AG04450 (cell line): ENCODE measurements at regions not wholly inside any gene's neighbourhood (a gene's known extent, or its start where the extent isn't known, plus 50 kb on each side); places are given as distances from the start of the nearest gene placed in this dataset.
"Not testable (repeated sequence)": the region's sequence is repeated elsewhere in the genome, so short reads cannot be mapped to it uniquely, and the experiment has no call there.

Source experiments
- CTCF ChIA-PET: fragments of 300-600, 350-600 bp; formaldehyde crosslinking; extraction: SDS; loops from one replicate; lab custom pipeline; 2022; ENCODE audit warnings: antibody characterized with exemption, inconsistent platforms; lab: Charles Lee
- POLR2A ChIA-PET: fragments of 350-600 bp; formaldehyde crosslinking; extraction: SDS; loops from one replicate; lab custom pipeline; 2021; ENCODE audit warnings: antibody characterized with exemption, inconsistent platforms; lab: Yijun Ruan, JAX
- DNase-seq: peaks from one replicate; pipeline ENCODE4 v3.0.0-alpha.2; 2011; ENCODE audit warnings: low read depth, low spot score
- H3K27ac ChIP-seq: one replicate; pipeline ENCODE4 v1.5.1; 2012; ENCODE audit warnings: low read depth, low read length, control low read depth
- H3K27me3 ChIP-seq: one replicate; pipeline ENCODE4 v1.6.0; 2012; ENCODE audit warnings: low read length; ENCODE audit not compliant: control insufficient read depth, insufficient read depth
- H3K4me3 ChIP-seq: 2 replicates; pipeline ENCODE4 v1.5.1; 2011; ENCODE audit warnings: mild to moderate bottlenecking, low read depth, low read length, control low read depth
- H3K9me3 ChIP-seq: 2 replicates; pipeline ENCODE4 v1.5.1; 2012; ENCODE audit warnings: low read length; ENCODE audit not compliant: control insufficient read depth, insufficient read depth
- TF ChIP-seq, protein P1 (sequence below): IDR thresholded peaks from 2 replicates; pipeline ENCODE4 v1.5.1; 2011; ENCODE audit warnings: low read depth, low read length, control low read depth, inconsistent platforms

DNA sequence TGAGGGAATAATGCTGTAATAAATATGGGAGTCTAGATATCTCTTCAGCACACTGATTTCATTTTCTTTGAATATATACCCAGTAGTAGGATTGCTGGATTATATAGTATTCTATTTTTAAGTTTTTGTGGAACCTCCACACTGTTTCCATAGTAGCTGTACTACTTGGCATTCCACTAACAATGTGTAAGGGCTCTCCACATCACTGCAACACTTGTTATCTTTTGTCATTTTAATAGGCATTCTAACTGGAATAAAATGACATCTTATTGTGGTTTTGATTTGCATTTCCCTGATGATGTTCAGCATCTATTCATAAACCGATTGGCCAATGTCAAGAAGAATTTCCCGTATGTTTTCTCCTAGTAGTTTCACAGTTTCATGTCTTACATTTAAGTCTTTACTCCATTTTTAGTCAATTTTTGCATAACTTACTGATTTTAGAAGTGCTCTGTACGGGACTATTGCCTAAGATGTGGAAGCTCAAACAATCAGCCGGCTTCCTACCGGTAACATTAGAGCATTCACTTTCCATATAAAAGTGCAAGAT, 1078.8 kb downstream of the TAF11L14 start:
- TF ChIP-seq, protein P1, sequence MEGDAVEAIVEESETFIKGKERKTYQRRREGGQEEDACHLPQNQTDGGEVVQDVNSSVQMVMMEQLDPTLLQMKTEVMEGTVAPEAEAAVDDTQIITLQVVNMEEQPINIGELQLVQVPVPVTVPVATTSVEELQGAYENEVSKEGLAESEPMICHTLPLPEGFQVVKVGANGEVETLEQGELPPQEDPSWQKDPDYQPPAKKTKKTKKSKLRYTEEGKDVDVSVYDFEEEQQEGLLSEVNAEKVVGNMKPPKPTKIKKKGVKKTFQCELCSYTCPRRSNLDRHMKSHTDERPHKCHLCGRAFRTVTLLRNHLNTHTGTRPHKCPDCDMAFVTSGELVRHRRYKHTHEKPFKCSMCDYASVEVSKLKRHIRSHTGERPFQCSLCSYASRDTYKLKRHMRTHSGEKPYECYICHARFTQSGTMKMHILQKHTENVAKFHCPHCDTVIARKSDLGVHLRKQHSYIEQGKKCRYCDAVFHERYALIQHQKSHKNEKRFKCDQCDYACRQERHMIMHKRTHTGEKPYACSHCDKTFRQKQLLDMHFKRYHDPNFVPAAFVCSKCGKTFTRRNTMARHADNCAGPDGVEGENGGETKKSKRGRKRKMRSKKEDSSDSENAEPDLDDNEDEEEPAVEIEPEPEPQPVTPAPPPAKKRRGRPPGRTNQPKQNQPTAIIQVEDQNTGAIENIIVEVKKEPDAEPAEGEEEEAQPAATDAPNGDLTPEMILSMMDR: no peak
- ChIA-PET CTCF (no interaction called here), POLR2A (no interaction called here)
- Histone ChIP-seq H3K27me3 (no peaks in the 10 kb centered on the region), H3K9me3 (peaks cover 3% of the 10 kb centered on the region; the same call in 1 of the 2 replicates), H3K4me3 (no peak overlapping the region), H3K27ac (no peak overlapping the region)
- DNase-seq: no peak

DNA sequence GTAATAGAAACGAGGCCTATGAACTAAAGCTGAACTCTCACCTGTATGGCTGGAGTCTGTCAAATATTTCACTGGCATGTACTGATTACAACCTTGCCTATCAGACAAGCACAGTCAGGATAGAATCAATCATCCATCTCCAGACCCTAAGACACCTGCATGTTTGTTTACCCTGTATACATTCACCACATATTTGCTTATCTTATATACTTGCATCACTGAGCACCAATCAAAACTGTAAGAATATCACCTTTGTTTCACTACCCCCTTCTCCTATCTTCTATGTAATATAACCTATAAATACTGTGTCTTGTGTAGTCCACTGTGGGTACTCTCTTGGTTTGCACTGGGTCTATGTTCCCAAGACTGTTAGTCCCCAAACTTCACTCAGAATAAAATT, 1085.7 kb downstream of the TAF11L14 start:
- TF ChIP-seq, protein P1: no peak
- H3K27me3 ChIP-seq: no peaks in the 10 kb centered on the region
- DNase-seq: no peak
- CTCF ChIA-PET: no interaction called here
- peaks cover 3% of the 10 kb centered on the region; the same call in 1 of the 2 replicates for H3K9me3 ChIP-seq
- no peak overlapping the region for H3K4me3 ChIP-seq
- POLR2A ChIA-PET: no interaction called here
- no peak overlapping the region for H3K27ac ChIP-seq

DNA sequence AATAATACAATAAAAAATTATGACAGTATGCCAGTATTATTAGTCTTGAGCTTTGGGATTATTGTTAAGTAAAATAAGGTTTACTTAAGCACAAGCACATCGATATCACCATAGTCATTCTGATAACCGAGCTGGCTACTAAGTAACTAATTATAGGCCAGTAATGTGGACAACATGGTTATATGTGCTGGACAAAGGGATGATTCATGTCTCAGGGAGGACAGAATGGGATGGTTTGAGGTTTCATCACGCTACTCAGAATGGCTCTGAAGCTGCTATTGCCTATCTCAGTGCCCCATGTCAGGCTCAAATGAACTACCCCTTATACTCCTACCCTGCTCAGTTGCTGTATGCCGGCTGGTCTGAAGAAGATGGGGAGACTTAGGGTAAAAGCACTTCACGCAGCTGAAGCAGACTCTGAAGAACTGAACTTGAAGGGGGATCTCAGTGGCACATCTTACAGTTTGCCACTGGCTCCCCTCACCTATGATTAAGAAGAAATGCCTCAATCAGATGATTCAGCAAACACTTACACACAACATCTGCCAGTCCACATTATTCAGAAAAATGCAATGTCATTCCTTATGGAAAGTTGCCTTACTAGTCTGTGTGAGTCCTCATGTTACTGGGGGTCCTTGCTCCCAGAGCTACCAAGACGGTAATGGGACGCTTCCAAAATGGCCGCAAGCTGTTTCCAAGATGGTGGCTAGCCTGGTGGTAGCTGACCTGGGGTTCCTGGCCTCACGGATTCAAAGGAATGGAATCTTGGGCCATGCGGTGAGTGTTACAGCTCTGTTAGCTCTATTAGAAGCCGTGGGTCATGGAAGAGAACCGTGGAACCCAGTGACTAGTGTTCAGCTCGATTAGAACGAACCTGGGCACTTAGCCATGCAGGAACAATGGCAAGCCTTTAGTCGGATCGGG, 1098.6 kb downstream of the TAF11L14 start:
- POLR2A ChIA-PET: no interaction called here
- Histone ChIP-seq H3K27me3 (no peaks in the 10 kb centered on the region), H3K27ac (no peak overlapping the region), H3K4me3 (no peak overlapping the region), H3K9me3 (peaks cover 18% of the 10 kb centered on the region)
- CTCF ChIA-PET: no interaction called here
- TF ChIP-seq, protein P1: no peak
- no peak for DNase-seq

DNA sequence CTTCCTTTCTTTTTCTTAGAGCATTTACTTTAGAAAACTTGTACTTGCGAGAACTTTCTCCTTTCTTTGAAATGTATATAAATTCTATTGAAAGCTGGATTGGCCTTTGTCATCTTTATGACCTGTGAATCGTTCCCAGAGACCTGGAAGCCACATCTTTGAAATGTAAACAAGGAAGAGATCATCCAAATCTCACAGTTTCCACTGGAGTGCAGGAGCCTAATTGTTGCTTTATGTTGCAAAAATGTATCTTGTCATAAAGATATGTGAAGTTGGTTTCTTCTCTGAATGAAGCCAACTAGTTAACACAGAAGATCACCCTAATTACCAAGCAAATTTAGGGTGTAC, 1101.8 kb downstream of the TAF11L14 start:
- CTCF ChIA-PET: no interaction called here
- H3K9me3 ChIP-seq: peaks cover 18% of the 10 kb centered on the region
- TF ChIP-seq, protein P1: no peak
- no peaks in the 10 kb centered on the region for H3K27me3 ChIP-seq
- H3K27ac ChIP-seq: no peak overlapping the region
- no peak for DNase-seq
- POLR2A ChIA-PET: no interaction called here
- no peak overlapping the region for H3K4me3 ChIP-seq

DNA sequence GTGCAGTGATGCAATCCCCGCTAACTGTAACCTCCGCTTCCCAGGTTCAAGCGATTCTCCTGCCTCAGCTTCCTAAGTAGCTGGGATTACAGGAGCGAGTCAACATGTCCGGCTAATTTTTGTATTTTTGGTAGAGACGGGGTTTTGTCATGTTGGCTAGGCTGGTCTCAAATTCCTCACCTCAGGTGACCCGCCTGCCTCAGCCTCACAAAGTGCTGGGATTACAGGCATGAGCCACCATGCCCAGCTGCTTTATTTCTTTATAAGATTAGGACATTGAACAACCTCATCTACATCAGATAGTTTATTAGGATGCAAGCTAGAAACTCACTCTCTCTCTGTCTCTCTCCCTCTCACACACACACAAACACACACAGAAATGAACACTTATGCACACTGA, 1102.5 kb downstream of the TAF11L14 start:
- DNase-seq, CTCF ChIA-PET, H3K27ac ChIP-seq, H3K27me3 ChIP-seq, H3K4me3 ChIP-seq, POLR2A ChIA-PET: not testable (repeated sequence)
- peaks cover 14% of the 10 kb centered on the region for H3K9me3 ChIP-seq
